ENCODE measurements at regions not wholly inside any gene's neighbourhood (a gene's known extent, or its start where the extent isn't known, plus 50 kb on each side); places are given as distances from the start of the nearest gene placed in this dataset.

DNA sequence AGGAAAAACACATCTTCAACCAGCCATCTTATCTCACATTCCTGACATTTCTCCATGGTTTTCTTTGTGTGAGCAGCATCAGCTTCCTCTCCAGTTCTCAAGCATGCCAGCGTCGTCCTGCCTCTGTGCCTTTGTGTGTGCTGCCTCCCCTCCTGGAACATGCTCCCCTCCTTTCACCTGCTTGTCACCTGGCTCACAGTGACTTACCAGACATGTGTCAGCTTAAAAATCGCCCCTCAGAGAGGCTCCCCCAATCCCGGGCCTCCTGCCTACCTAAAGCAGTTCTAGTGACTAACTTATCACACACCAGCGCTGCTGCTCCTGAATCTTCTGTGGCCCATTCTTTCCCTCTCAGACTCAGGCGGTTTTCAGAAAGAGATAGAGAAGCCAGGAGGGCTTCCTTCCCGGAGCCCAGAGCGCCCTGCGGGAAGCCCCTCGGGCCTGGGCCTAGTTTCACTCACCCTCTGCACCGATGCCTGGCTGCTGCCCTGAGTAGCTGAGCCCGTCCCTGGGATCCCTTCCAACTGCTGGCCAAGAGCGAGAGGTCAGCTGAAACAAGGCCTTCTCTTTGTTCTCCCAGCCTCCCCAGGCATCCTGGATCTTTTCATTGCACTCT, 51.1 kb upstream of the MVB12B start:
- no peak for DNase-seq

DNA sequence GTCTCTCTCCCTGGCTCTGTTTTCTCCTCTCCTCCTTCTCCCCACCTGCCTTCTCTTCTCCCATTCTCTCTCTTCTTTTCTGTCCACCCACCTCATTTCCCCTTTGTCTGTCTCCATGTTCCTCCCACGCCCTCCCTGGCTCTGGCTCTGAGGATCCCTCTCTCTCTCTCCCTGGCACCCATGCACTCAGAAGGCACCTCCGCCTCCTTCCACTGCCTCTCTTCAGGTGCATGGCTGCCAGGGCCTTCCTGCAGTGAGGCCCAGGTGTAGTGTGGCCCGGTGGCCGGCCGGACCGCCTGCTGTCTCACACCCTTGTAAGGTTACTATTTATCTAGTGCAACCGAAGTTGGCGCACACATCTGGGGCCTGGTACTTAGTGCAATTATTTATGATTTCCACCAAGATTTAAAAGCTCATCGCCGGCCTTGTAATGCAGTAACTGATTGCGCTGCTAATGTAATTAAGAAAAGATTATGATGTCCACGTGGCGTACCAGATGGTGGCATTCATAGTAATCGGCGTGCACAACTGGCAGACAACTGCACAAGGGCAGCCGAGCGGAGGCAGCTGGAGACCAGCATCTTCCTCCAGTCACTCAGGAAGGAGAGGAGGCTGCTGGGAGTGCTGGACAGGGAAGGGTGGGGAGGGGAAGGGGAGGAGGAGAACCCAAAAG, 50.4 kb upstream of the MVB12B start:
- DNase-seq = no peak
